GM10248 (cell line): ENCODE measurements at regions not wholly inside any gene's neighbourhood (a gene's known extent, or its start where the extent isn't known, plus 50 kb on each side); places are given as distances from the start of the nearest gene placed in this dataset.

ENCODE experiments used
- CTCF ChIA-PET: fragments of 300-600 bp; sonication (Branson Sonifier 250); formaldehyde crosslinking; extraction: SDS; loops from one replicate; lab custom pipeline; 2021; ENCODE audit warnings: antibody characterized with exemption; lab: Yijun Ruan, JAX
- POLR2A ChIA-PET: fragments of 350-650 bp; sonication (Branson Sonifier 250); formaldehyde crosslinking; extraction: SDS; loops from one replicate; lab custom pipeline; 2020; ENCODE audit warnings: antibody characterized with exemption; lab: Yijun Ruan, JAX
- DNase-seq: peaks from one replicate; pipeline ENCODE4 v3.0.0; 2012; ENCODE audit errors: extremely low spot score
- TF ChIP-seq, protein P1 (sequence below): IDR thresholded peaks from 2 replicates; pipeline ENCODE4 v1.5.1; 2012; ENCODE audit warnings: mild to moderate bottlenecking, low read depth; ENCODE audit errors: extremely low read depth, missing control alignments, control extremely low read depth

DNA sequence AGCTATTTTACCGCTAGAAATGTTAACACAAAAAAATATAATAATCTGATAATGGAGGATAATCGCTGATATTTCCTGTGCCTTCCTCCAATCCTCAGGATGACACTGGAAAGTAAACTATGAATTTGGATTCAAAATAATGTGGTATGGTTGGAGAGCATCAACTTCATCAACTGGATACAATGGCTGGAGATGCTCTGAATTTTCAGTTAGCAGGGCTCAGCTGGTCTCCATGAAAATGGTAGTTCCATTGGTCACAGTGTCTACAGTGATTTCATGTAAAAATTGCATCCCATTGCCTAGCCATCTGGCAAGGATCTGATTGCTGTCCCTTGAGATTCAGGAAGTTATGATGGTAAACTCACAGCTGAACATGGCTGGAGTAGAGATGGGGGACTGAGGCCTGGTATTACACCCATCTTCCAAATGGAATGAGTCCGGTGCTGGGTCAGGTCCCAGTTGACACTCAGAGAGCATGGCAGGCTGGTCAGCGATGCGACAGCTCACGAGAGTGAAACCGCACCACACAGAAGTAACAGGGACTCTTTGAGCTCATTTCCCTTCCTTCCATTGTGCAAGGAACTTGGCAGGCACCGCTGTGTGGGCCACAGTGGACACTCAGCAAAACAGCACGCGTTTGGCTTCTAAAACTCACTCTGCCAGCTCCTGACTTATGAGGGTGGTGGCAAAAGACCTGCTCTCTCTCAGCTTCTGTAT is 142.4 kb upstream of the TNFAIP3 start:
- ChIA-PET POLR2A (no interaction called here), CTCF (interaction anchor here (0.7 to 5.3 kb wide), 11 partner anchors 8 to 558 kb away, joined by 3 to 26 read pairs (median 5); partner anchors contain the start of gene TNFAIP3)
- TF ChIP-seq, protein P1, sequence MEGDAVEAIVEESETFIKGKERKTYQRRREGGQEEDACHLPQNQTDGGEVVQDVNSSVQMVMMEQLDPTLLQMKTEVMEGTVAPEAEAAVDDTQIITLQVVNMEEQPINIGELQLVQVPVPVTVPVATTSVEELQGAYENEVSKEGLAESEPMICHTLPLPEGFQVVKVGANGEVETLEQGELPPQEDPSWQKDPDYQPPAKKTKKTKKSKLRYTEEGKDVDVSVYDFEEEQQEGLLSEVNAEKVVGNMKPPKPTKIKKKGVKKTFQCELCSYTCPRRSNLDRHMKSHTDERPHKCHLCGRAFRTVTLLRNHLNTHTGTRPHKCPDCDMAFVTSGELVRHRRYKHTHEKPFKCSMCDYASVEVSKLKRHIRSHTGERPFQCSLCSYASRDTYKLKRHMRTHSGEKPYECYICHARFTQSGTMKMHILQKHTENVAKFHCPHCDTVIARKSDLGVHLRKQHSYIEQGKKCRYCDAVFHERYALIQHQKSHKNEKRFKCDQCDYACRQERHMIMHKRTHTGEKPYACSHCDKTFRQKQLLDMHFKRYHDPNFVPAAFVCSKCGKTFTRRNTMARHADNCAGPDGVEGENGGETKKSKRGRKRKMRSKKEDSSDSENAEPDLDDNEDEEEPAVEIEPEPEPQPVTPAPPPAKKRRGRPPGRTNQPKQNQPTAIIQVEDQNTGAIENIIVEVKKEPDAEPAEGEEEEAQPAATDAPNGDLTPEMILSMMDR, result no peak
- DNase-seq, result no peak

DNA sequence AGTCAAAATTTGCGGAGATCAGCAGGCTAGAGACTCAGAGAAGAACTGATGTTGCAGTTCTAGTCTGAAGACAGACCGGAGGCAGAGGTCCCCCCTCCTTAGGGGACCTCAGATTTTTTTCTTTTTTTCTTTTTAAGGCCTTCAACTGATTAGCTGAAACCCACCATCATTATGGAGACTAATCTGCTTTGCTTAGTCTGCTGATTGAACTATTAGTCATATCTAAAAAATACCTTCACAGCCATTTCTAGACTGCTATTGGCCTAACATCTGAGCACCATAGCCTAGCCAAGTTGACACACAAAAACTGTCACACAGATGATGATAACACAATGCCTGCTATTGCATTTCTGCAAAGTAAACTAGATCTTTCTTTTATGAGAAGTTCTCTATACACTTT is 141.1 kb upstream of the TNFAIP3 start:
- no peak for DNase-seq
- TF ChIP-seq, protein P1, result no peak
- CTCF ChIA-PET, result interaction anchor here (0.8 to 5.3 kb wide), 7 partner anchors 8 to 265 kb away, joined by 3 to 26 read pairs (median 6); partner anchors contain the start of gene TNFAIP3
- POLR2A ChIA-PET, result interaction anchor here (0.6 kb wide), 1 partner anchor 69 kb away, joined by 3 read pairs; no protein-coding TSS in a partner anchor

DNA sequence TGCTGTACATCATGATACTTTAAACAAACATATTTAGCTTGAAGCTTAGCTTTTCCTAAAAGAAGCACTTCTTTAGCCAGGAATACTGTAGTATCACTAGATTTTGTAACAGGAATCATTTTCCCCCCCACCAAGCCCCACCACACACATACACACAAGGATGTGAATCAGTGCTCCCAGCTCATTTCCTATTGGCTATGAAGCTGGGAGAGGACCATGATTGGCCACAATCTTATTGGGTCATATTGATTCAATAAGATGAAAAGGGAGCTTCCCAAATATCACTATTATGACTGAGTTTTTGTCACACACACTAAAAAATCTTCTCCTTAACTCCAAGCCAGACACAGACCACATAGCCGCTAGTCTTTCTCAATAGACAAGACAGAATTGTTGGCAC is 140.5 kb upstream of the TNFAIP3 start:
- no peak for DNase-seq
- TF ChIP-seq, protein P1, result no peak
- CTCF ChIA-PET, result interaction anchor here (0.8 to 5.3 kb wide), 10 partner anchors 10 to 264 kb away, joined by 3 to 26 read pairs (median 4); partner anchors contain the start of gene TNFAIP3
- POLR2A ChIA-PET, result interaction anchor here (0.6 kb wide), 1 partner anchor 68 kb away, joined by 3 read pairs; no protein-coding TSS in a partner anchor

DNA sequence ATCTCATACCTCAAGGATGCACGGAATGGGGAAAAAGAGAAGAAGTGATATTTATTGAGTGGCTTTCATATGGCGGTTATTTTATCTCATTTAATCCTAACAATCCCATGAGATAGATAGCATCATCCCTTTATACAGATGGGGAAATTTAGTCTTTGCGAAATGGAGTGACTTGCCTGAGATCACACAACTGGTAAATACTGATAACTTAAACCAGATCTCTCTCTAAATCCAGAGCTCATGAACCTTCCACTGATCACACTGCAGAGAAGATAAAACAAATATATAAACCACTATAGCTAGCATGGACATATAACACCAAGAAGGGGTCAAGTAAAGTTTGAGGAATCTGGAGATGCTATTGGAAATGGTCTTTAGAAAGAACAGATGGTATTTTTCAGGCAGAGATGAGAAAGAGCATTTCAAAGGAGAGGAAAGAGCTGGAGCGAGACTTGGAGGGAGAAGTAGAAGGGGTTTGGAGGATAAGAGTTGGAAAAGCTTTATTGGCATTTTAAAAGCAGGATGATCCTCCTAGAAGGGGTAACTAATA is 139.8 kb upstream of the TNFAIP3 start:
- POLR2A ChIA-PET, result no interaction called here
- TF ChIP-seq, protein P1, result no peak
- no peak for DNase-seq
- CTCF ChIA-PET, result interaction anchor here (0.9 to 5.3 kb wide), 9 partner anchors 11 to 263 kb away, joined by 3 to 26 read pairs (median 4); no protein-coding TSS in a partner anchor

DNA sequence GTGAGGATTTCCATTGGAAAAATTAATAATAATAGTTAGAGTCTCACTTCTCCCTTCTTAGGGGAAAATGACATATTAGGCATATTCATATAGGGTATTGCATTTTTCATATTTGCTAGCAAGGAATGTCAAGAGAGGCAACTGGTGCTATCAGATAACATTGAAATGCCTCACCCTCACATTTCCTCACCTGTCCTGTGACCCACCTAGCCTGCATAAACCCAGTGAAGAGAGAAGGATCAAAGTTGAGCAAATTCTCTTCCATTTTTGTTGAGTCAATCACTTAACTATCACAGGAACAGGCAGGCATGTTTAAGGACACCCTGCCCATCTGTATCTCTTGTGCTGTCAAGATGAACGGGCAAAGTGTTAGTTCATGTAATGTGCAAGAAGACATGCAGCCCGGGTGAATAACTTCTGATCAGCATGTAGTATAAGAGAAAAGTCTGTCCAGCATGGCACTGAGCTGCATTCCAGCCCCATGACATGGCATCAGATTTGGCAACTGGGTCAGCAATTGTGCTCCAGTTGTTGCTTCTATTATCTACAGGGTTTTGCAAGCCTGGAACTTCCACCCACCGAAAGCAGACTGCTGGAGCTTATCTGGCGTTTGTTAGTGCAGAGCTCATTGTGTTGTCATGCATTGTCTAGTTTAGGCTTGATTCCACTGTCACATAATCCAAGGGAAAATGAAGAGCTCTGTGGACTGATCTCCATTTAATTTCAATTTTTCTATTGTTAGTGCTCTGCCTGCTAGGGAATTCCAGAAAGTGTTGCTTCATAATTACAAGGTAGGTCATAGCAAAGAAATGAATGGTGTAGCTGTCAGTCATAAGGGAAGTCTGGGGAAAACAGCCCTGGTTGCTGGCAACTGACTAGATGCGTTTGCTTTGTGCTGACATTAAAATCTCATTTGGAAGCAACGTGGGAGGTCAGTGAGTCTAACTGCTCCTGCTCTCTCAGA is 138.4 kb upstream of the TNFAIP3 start:
- ChIA-PET CTCF (interaction anchor here (1.0 to 2.4 kb wide), 6 partner anchors 10 to 139 kb away, joined by 3 to 9 read pairs (median 3); no protein-coding TSS in a partner anchor), POLR2A (no interaction called here)
- DNase-seq, result no peak
- TF ChIP-seq, protein P1, result no peak
